ENCODE measurements at regions not wholly inside any gene's neighbourhood (a gene's known extent, or its start where the extent isn't known, plus 50 kb on each side); places are given as distances from the start of the nearest gene placed in this dataset.

DNA sequence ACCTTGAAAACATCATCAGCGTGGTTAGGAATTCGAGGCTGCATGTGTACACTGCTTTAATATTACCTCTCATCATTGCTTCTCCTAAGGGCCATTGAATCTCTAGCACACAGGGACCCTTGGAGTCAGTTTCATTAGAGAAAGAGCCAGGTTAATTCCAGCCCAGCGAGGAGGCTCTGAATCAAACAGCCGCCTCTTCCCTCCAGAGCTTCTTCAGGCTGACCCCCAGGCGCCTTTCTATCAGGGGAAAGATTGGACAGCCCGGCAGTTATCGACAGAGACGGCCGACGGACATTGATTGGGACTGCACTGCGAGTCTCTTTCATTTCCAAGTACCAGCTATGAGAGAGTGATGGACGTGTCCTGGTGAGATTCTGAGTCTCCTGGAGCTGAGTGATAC, 159.2 kb downstream of the ANKRD60 start:
- H3K4me1 Mint-ChIP-seq (ENCODE audit: low read depth): peaks cover 3% of the 10 kb centered on the region
- no peaks in the 10 kb centered on the region for H3K36me3 Mint-ChIP-seq (ENCODE audit: low read depth)
- H3K27ac Mint-ChIP-seq: no peak overlapping the region
- H3K4me3 Mint-ChIP-seq: no peak overlapping the region
- H3K9me3 Mint-ChIP-seq: no peaks in the 10 kb centered on the region
- H3K27me3 Mint-ChIP-seq: peaks cover 16% of the 10 kb centered on the region
- intact Hi-C loops (cut with micrococcal nuclease): no loop called here

DNA sequence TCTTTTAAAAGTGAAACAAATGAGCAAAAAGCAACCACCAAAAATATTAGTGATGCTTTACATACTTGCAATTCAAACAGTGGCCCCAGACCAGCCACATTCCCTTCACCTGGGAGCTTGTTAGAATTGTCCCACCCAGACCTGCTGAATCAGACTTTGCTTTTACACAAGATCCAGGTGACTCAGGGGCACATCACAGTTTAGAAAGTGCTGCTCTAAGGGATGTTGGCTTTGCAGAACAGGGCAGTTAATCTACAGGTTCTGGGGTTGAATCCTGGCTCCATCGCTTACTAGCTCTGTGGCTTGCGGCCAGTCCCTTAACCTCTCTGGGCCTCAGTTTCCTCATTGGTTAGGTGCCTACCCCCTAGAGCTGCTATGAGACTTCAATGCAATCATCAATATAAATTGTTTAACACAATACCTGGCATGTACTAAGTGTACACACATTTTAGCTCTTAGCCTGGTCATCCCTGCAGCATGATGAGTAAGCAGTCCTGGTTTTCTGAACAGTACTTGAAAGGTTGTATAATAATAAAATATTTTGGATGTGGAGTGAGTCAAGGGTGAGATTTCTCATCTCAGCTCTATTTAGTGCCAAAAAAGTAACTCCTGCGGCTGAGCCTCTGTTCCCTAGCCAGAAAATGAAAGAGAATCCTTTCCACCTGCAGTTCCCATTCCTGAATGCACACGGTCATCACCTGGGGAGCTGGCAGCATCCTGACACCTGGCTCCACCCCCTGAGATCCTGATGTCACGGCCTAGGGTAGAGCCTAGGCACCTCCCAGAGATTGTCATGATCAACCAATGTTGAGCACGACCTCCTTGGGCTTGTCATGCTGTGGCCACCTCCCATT, 162.7 kb downstream of the ANKRD60 start:
- intact Hi-C loops (cut with micrococcal nuclease): no loop called here
- Mint-ChIP-seq H3K4me1 (ENCODE audit: low read depth) (no peaks in the 10 kb centered on the region), H3K36me3 (ENCODE audit: low read depth) (no peaks in the 10 kb centered on the region), H3K9me3 (no peaks in the 10 kb centered on the region), H3K4me3 (no peak overlapping the region), H3K27me3 (peaks cover 6% of the 10 kb centered on the region), H3K27ac (no peak overlapping the region)

DNA sequence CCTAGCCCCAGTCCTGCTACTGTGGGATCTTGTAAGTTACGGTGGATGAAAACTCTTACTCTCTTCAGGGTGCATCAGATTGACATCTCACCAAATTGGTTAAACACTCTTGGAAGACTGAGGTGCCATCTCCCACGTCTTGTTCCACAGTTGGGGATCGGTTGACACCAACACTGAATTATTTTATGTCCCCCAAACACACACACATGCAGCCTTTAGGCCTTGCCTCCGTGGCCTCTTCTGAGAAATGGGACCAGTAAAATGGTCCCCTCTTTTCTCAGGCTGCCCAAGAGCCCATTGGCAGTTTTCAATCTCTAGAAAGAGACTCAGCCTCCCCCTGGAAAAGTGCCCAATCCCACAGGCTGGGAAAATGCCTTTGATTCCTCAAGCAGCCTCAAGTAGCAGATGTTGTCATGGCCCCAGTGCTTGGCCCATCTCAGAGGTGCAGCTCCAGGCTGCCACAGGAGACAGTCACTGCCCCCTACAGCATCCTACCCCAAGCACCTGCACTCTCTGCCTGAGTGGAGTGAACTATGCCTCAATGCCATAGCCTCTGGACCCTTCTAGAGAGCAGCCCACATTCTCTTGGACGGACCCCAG, 163.9 kb downstream of the ANKRD60 start:
- no peaks in the 10 kb centered on the region for H3K36me3 Mint-ChIP-seq (ENCODE audit: low read depth)
- H3K9me3 Mint-ChIP-seq: no peaks in the 10 kb centered on the region
- H3K4me3 Mint-ChIP-seq: no peak overlapping the region
- no peaks in the 10 kb centered on the region for H3K4me1 Mint-ChIP-seq (ENCODE audit: low read depth)
- H3K27me3 Mint-ChIP-seq: peaks cover 10% of the 10 kb centered on the region
- intact Hi-C loops (cut with micrococcal nuclease): no loop called here
- no peak overlapping the region for H3K27ac Mint-ChIP-seq

- no peaks in the 10 kb centered on the region for H3K36me3 Mint-ChIP-seq (ENCODE audit: low read depth)
- H3K9me3 Mint-ChIP-seq: no peaks in the 10 kb centered on the region
- H3K4me3 Mint-ChIP-seq: no peak overlapping the region
- H3K27ac Mint-ChIP-seq: no peak overlapping the region
- no peaks in the 10 kb centered on the region for H3K4me1 Mint-ChIP-seq (ENCODE audit: low read depth)
- H3K27me3 Mint-ChIP-seq: peaks cover 12% of the 10 kb centered on the region
- intact Hi-C loops (cut with micrococcal nuclease): no loop called here
Observed at GRCh38 chr20:58059260-58059544, 169.3 kb downstream of the ANKRD60 start.

GRCh38 chr20:58058421-58059259, 169.8 kb downstream of the ANKRD60 start:
- H3K27me3 Mint-ChIP-seq: peaks cover 13% of the 10 kb centered on the region
- H3K4me1 Mint-ChIP-seq (ENCODE audit: low read depth): no peaks in the 10 kb centered on the region
- no peak overlapping the region for H3K4me3 Mint-ChIP-seq
- no peaks in the 10 kb centered on the region for H3K9me3 Mint-ChIP-seq
- intact Hi-C loops (cut with micrococcal nuclease): no loop called here
- H3K27ac Mint-ChIP-seq: no peak overlapping the region
- no peaks in the 10 kb centered on the region for H3K36me3 Mint-ChIP-seq (ENCODE audit: low read depth)

DNA sequence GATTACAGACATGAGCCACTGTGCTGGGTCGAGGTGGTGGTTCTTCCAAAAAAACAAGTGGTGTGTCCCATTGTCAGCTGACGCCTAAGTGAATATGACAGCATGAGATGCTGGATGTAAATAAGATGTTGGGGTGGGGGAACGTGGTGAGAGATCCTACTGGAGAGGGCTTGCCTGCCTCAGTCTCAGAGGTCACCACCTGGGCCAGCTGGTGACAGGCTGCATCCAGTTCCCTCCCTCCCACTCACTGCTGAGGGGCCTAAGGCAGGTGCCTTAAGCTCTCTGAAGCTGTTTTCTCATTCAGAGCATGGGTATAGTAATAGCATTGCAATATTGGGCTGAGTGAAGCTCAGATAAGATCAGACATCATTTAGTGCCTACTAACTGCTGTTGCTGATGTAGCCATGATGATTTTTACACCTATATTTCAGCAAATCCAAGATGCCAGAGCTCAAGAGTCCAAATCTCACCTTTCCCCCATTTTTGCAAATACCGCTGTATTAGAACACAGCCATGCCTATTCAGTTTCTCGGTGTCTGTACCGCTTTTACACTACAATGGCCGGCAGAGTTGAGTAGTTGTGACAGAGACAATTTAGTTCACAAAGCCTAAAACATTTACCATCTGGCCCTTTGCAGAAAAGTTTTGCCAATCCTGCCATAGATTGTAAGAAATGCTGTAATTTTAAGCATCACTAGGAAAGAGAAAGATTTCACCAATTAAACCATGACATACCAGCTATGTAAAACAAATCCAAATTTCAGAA, 171.3 kb downstream of the ANKRD60 start:
- H3K4me1 Mint-ChIP-seq (ENCODE audit: low read depth): no peaks in the 10 kb centered on the region
- H3K27me3 Mint-ChIP-seq: peaks cover 13% of the 10 kb centered on the region
- intact Hi-C loops (cut with micrococcal nuclease): no loop called here
- H3K9me3 Mint-ChIP-seq: no peaks in the 10 kb centered on the region
- H3K4me3 Mint-ChIP-seq: no peak overlapping the region
- H3K36me3 Mint-ChIP-seq (ENCODE audit: low read depth): no peaks in the 10 kb centered on the region
- no peak overlapping the region for H3K27ac Mint-ChIP-seq

DNA sequence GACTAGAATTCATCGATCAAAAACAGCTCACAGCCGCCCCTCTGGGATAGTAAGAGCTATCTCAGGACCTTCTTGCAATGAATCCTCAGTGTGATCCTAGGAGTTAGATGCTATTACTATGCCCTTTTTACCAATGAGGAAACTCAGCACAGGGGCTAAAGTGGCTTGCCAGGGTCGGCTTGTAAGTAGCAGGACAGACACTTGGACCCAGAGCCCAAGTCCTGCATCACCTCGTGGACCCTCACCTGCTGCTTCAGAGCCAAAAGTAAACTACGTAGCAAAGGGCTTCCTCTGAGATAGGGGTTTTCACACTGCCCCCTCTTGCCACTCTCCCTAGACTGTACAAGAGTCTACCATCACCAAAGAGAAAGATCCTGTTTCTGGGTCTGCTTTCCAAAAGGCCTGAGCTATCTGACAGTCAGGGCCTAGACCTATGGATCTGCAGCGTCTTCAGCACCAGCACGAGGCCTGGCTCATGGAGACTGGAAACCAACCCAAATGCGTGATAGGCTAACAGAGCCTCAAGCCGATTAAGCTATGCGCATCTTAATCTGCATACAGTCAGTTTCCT, 172.3 kb downstream of the ANKRD60 start:
- intact Hi-C loops (cut with micrococcal nuclease): no loop called here
- H3K4me1 Mint-ChIP-seq (ENCODE audit: low read depth): no peaks in the 10 kb centered on the region
- H3K27me3 Mint-ChIP-seq: peaks cover 11% of the 10 kb centered on the region
- H3K27ac Mint-ChIP-seq: no peak overlapping the region
- H3K9me3 Mint-ChIP-seq: no peaks in the 10 kb centered on the region
- no peaks in the 10 kb centered on the region for H3K36me3 Mint-ChIP-seq (ENCODE audit: low read depth)
- H3K4me3 Mint-ChIP-seq: no peak overlapping the region

DNA sequence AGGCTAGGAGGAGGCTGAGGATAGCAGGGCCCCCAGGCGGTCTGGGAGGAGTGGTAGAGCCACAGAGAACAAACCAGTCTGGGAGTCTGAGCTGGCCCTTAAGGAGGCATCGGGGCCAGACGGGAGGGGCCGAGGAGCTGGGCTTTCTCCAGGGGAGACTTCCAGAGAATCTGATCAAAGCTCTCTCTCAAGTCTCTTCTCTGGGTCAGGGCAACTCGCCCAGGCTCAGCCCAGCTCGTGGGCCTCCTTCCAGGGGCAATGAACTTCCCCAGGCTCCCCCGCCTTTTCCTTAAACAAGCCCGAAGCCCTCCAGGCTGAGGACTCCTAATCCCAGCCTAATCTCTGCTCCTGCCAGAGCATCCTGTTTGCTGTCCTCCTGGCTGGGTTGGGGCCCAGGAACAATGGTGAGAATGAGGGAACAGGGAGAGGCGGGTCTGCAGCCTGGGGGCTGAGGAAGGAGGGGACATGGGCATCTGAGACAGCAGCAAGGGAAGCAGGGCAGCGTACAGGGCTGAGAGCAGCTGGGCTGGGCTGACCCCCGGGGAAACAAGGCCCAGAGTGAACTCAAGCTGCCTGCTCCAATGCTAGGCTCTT, 173.6 kb downstream of the ANKRD60 start:
- Mint-ChIP-seq H3K4me3 (no peak overlapping the region), H3K27ac (no peak overlapping the region), H3K4me1 (ENCODE audit: low read depth) (no peaks in the 10 kb centered on the region), H3K27me3 (peaks cover 9% of the 10 kb centered on the region), H3K9me3 (no peaks in the 10 kb centered on the region), H3K36me3 (ENCODE audit: low read depth) (no peaks in the 10 kb centered on the region)
- intact Hi-C loops (cut with micrococcal nuclease): no loop called here

DNA sequence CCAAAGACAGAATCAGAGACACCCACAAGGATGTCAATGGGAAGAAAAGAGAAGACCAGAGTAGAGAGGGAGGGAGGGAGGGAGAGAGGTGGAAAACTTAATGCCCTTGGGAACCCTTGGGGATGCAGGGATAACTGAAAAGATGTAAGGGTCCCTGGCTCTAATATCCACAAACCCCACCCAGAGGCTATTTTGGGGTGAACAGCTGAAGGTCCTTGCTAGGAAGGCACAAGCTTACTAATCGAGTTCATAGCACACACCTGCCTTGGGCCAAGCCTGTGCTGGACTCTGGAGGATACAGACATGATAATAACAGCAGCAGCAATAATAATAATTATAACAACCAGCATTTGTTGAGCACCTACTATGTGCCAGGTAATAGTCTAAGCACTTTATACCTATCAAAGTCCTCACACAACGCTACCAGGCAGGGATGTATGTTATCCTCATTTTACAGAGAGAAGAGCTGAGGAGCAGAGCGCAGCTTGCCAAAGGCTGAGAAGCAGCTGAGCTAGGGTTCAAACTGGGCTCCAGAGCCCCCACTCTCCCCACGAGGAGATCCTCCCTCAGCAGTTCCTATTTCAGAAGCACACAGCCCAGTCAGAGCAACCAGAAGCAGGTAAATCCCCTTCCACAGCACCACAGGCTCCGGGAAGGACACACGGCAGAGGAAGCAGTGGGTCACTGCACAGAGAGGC, 174.2 kb downstream of the ANKRD60 start:
- peaks cover 5% of the 10 kb centered on the region for H3K27me3 Mint-ChIP-seq
- no peak overlapping the region for H3K4me3 Mint-ChIP-seq
- no peaks in the 10 kb centered on the region for H3K9me3 Mint-ChIP-seq
- H3K27ac Mint-ChIP-seq: no peak overlapping the region
- intact Hi-C loops (cut with micrococcal nuclease): no loop called here
- H3K36me3 Mint-ChIP-seq (ENCODE audit: low read depth): no peaks in the 10 kb centered on the region
- no peaks in the 10 kb centered on the region for H3K4me1 Mint-ChIP-seq (ENCODE audit: low read depth)

DNA sequence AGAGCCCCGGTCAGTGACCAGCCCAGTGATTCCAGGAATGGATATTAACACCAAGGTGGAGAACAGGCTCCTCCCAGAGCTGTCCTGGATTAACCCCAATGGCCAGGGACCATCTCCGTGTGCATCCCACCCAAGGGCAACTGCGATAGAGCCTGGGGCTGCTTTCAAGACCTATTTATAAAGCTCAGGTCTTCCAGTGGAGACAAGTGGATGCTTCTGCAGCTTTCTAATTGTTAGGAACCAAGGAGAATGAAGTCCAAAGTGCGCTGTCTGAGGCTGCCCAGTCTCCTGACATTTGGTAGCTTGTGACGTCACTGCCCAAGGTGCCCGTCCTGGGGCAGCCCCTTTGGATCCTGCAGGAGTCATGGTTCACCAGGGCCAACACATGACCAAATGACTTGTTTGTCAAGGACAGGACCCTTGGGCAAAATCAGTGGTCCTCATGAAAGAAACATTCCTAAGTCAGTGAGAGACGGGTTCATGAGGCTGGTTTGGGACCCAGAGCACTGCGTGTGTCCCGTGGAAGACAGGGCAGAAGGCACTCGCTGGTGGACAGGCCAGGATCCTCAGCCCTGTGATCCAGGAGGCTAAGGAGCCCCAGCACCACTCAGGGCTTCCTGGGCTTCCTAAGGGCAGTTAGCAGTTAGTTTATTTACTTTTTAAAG, 174.9 kb downstream of the ANKRD60 start:
- Mint-ChIP-seq H3K27ac (no peak overlapping the region), H3K36me3 (ENCODE audit: low read depth) (no peaks in the 10 kb centered on the region), H3K27me3 (peaks cover 3% of the 10 kb centered on the region), H3K9me3 (no peaks in the 10 kb centered on the region), H3K4me3 (no peak overlapping the region), H3K4me1 (ENCODE audit: low read depth) (no peaks in the 10 kb centered on the region)
- intact Hi-C loops (cut with micrococcal nuclease): no loop called here

DNA sequence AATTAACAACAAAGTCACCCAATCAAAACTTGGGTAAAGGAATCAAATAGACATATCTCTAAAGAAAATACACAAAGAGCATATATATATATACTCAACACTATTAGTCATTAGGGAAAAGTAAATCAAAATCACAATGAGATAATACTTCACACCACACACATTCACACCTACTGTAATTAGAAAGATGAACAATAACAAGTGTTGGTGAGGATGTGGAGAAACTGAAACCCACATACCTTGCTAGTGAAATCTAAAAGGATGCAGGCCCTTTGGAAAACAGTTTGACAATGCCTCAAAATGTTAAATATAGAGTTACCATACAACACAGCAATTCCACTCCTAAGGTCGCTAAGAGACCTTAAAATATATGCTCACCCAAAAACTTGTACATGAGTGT, 177.1 kb downstream of the ANKRD60 start:
- H3K27ac Mint-ChIP-seq: no peak overlapping the region
- H3K9me3 Mint-ChIP-seq: no peaks in the 10 kb centered on the region
- no peaks in the 10 kb centered on the region for H3K4me1 Mint-ChIP-seq (ENCODE audit: low read depth)
- H3K27me3 Mint-ChIP-seq: peaks cover 4% of the 10 kb centered on the region
- intact Hi-C loops (cut with micrococcal nuclease): no loop called here
- no peak overlapping the region for H3K4me3 Mint-ChIP-seq
- no peaks in the 10 kb centered on the region for H3K36me3 Mint-ChIP-seq (ENCODE audit: low read depth)

DNA sequence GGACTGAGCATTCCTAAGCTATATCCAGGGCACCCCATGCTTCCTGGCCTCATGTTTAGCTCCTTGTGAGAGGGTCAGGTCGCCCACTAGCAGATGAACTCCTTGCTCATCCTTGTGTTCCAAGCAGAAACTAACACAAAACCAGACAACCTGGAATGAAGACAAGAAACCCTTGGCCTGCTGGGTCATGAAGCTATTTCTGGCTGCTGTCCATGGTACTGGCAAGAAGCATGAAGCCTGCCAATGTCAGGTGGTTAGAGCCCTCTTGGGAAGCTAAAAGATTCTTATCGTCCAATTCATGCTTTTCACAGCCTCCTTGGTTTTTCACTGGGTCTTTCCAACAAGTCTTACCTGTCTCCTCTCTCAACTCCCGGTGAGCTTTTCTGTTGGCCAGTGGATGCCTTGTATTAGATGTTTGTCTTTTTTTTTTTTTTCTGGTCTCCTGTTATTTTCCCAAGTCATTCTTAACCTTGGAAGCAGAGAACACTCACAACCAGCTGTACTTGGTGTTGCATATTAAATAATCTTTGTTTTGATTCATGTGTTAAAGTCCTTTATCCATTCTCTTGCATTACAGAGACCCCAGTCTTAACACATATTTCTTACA, 180.3 kb downstream of the ANKRD60 start:
- Mint-ChIP-seq H3K27me3 (peaks cover 3% of the 10 kb centered on the region), H3K36me3 (ENCODE audit: low read depth) (no peaks in the 10 kb centered on the region), H3K4me1 (ENCODE audit: low read depth) (no peaks in the 10 kb centered on the region), H3K27ac (no peak overlapping the region), H3K9me3 (no peaks in the 10 kb centered on the region), H3K4me3 (no peak overlapping the region)
- intact Hi-C loops (cut with micrococcal nuclease): no loop called here

All from dendritic cell treated with granulocyte-macrophage colony-stimulating factor and Interleukin-4, amounts not matched to agents 40 ng/mL and 50 ng/mL, for 4 days (primary cell).